Lower leg skin (tissue), 4 donors: ENCODE measurements at regions not wholly inside any gene's neighbourhood (a gene's known extent, or its start where the extent isn't known, plus 50 kb on each side); places are given as distances from the start of the nearest gene placed in this dataset.
"Not testable (repeated sequence)": the region's sequence is repeated elsewhere in the genome, so short reads cannot be mapped to it uniquely, and the experiment has no call there.

Source experiments
- DNase-seq, 2 donors: peaks; one replicate each; pipeline ENCODE4 v3.0.0-alpha.2; 2019; ENCODE audit warnings: low spot score in 2 of 2
- H3K4me3 ChIP-seq: fragments of 200-600 bp; sonication (generic); 2 replicates; pipeline ENCODE4 v1.5.1; 2017; ENCODE audit warnings: mild to moderate bottlenecking, low read depth; ENCODE audit not compliant: poor library complexity, severe bottlenecking
- CTCF ChIP-seq, 3 donors: fragments of 450-650 bp; IDR thresholded peaks; one replicate each; pipeline ENCODE4 v1.5.1; 2016; ENCODE audit warnings: antibody characterized with exemption in 3 of 3, mild to moderate bottlenecking in 3 of 3, moderate library complexity in 2 of 3
- POLR2A ChIP-seq, 2 donors: fragments of 450-650 bp; IDR thresholded peaks; one replicate each; pipeline ENCODE4 v1.6.1; 2016 to 2017; ENCODE audit warnings: antibody characterized with exemption in 2 of 2, mild to moderate bottlenecking in 1 of 2, moderate library complexity in 1 of 2
- WGBS, 2 donors: methylation state at CpG; one replicate each; pipeline ENCODE4 v1.1.5; 2018; 5-methylcytosine and 5-hydroxymethylcytosine counted together
- intact Hi-C: fragments of 100-400 bp; cut with DNase I; formaldehyde crosslinking; loops from one replicate; pipeline ENCODE4 v1.15.0; 2023; ENCODE audit warnings: low total_unique reads

- 65% methylated on average over 2 of the region's 2 CpGs for WGBS, 2 donors
- no peak for DNase-seq
- H3K4me3 ChIP-seq = no peak overlapping the region
- intact Hi-C loops = no loop called here
- no peak for TF ChIP-seq CTCF (IDR thresholded peaks at IDR 0.05)
- TF ChIP-seq POLR2A (IDR thresholded peaks at IDR 0.05) = no peak
These were observed 342.0 kb downstream of the SOX4 start for GRCh38 chr6:21935561-21936028.

- no peak overlapping the region for H3K4me3 ChIP-seq
- intact Hi-C loops = no loop called here
- TF ChIP-seq POLR2A (IDR thresholded peaks at IDR 0.05) = no peak
- TF ChIP-seq CTCF (IDR thresholded peaks at IDR 0.05) = no peak
- WGBS, 2 donors = 92 to 94% methylated on average over 6 of the region's 6 CpGs
- no peak for DNase-seq
These were observed 343.9 kb downstream of the SOX4 start for GRCh38 chr6:21937466-21937865.

GRCh38 chr6:21939066-21939465, 345.5 kb downstream of the SOX4 start:
- WGBS, 2 donors = 90% methylated on average over 8 of the region's 8 CpGs
- DNase-seq, intact Hi-C loops, H3K4me3 ChIP-seq: not testable (repeated sequence)

GRCh38 chr6:21941926-21942325, 348.4 kb downstream of the SOX4 start:
- WGBS, 2 donors = 79% methylated on average over 1 of the region's 1 CpG
- H3K4me3 ChIP-seq = no peak overlapping the region
- DNase-seq = no peak
- no peak for TF ChIP-seq CTCF (IDR thresholded peaks at IDR 0.05)
- TF ChIP-seq POLR2A (IDR thresholded peaks at IDR 0.05) = no peak
- intact Hi-C loops = no loop called here

- no peak for DNase-seq
- TF ChIP-seq CTCF (IDR thresholded peaks at IDR 0.05) (no peak), POLR2A (IDR thresholded peaks at IDR 0.05) (no peak)
- H3K4me3 ChIP-seq = no peak overlapping the region
- WGBS, 2 donors = 54 to 55% methylated on average over 6 of the region's 6 CpGs
- intact Hi-C loops = no loop called here
These were observed 349.3 kb downstream of the SOX4 start for GRCh38 chr6:21942897-21943296.

GRCh38 chr6:21946298-21946783, 350.5 kb downstream of the PRL start:
- no peak for TF ChIP-seq CTCF (IDR thresholded peaks at IDR 0.05)
- TF ChIP-seq POLR2A (IDR thresholded peaks at IDR 0.05) = no peak
- 57 to 78% methylated on average over 4 of the region's 4 CpGs for WGBS, 2 donors
- no peak overlapping the region for H3K4me3 ChIP-seq
- intact Hi-C loops = no loop called here
- no peak for DNase-seq

GRCh38 chr6:21947227-21947626, 349.6 kb downstream of the PRL start:
- DNase-seq, intact Hi-C loops, H3K4me3 ChIP-seq: not testable (repeated sequence)
- WGBS, 2 donors = 95 to 96% methylated on average over 3 of the region's 3 CpGs
